Erythroblast (primary cell): ENCODE measurements at regions not wholly inside any gene's neighbourhood (a gene's known extent, or its start where the extent isn't known, plus 50 kb on each side); places are given as distances from the start of the nearest gene placed in this dataset.
"Not testable (repeated sequence)": the region's sequence is repeated elsewhere in the genome, so short reads cannot be mapped to it uniquely, and the experiment has no call there.

ENCODE experiments used
- DNase-seq, 2 experiments: peaks; one replicate each; lab custom pipeline; 2025; lab: John Stamatoyannopoulos, UW
- GATA1 ChIP-seq: IDR thresholded peaks from 2 replicates; pipeline ENCODE4 v1.6.1; 2011; ENCODE audit warnings: low read depth, mild to moderate bottlenecking, control low read depth, low read length, moderate library complexity
- POLR2A ChIP-seq: IDR thresholded peaks from 2 replicates; pipeline ENCODE4 v1.6.1; 2011; ENCODE audit warnings: mild to moderate bottlenecking, low read length

- DNase-seq, result no peak
- no peak for TF ChIP-seq GATA1
- TF ChIP-seq POLR2A, result no peak
Measured at GRCh38 chr4:65265526-65265925, 404.8 kb downstream of the EPHA5 start.

GRCh38 chr4:65259296-65259695 lies 411.0 kb downstream of the EPHA5 start:
- DNase-seq, result no peak
- TF ChIP-seq GATA1, result no peak
- TF ChIP-seq POLR2A, result no peak

GRCh38 chr4:65250916-65251315 lies 419.4 kb downstream of the EPHA5 start:
- TF ChIP-seq POLR2A (no peak), GATA1 (no peak)
- DNase-seq, result no peak

GRCh38 chr4:65249111-65249510 lies 421.2 kb downstream of the EPHA5 start:
- TF ChIP-seq POLR2A, result no peak
- TF ChIP-seq GATA1, result no peak
- DNase-seq, result no peak

GRCh38 chr4:65242156-65242846 lies 428.0 kb downstream of the EPHA5 start:
- DNase-seq, result no peak
- TF ChIP-seq GATA1 (no peak), POLR2A (no peak)

DNA sequence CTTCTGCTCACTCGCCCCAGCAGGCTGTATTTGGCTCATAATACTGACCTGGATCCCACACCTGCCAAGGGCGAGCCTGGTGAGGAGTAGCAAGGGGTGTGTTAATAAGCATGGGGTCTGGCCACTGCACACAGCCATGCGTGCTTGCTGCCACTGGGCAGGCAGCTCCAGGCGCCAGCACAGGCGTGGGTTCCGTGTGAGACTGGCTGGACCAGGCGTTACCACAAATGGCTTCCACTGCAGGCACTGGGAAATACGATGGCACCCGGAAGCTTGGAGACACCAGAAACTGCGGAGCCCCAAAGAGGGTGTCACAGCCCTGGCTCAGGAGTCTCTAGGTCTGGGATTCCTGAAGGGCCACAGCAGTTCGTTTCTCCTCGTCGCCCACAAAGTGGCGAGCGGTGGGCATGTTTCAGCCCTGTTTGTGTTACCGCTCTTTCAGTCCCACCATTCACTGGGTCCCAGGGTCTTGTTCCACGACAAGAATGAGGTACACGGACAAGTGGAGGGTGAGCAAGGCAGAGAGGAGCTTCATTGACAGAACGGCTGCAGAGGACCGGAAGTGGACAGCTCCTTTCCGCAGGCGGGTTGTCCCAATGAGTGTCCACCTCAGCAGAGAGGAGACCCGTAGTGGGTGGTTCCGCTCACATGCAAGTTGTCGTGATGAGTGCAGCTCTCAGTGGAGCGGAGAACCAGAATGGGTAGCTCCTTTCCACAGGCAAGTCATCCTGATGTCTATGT lies 428.9 kb downstream of the EPHA5 start:
- TF ChIP-seq POLR2A, result no peak
- no peak for TF ChIP-seq GATA1
- no peak for DNase-seq

DNA sequence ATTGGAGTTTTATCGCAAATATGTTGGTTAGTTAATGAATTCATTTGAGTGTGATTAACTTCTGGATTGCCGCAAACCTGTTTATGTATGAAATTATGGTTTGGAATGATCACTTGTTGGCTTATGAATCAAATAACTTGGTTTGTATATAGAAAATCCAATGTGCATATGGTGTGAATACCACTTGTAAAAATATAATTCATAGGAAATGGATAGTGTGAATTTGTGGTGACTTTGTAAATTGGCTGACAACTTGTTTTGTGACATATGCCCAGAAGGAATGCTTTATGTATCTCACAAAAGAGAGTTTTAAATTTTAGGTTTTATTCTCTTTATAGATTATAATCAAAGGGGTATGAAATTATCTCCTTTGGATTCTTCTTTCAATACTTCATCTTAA lies 436.2 kb downstream of the EPHA5 start:
- DNase-seq, result no peak
- no peak for TF ChIP-seq POLR2A

DNA sequence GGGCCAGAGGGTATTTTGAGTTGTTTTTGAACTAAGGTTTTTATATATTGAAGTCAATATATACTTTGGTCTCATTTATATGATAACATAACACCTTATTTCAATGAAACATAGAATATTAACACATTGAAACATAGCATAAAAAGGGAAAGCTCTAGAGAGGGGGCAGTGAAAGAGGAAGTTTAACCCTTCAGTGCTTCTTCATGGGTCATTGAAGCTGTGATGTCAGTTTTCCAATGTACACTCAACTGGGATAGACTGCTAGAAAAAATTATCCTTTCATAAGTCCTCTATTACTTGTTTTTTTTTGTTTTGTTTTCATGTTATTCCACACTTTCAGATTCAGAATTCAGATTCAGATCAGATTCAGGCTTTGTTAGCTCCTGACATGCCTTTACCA lies 442.7 kb downstream of the EPHA5 start:
- TF ChIP-seq POLR2A, result no peak
- no peak for TF ChIP-seq GATA1
- no peak for DNase-seq

- TF ChIP-seq GATA1 (no peak), POLR2A (no peak)
Measured at GRCh38 chr4:65223601-65224000, 446.7 kb downstream of the EPHA5 start.

DNA sequence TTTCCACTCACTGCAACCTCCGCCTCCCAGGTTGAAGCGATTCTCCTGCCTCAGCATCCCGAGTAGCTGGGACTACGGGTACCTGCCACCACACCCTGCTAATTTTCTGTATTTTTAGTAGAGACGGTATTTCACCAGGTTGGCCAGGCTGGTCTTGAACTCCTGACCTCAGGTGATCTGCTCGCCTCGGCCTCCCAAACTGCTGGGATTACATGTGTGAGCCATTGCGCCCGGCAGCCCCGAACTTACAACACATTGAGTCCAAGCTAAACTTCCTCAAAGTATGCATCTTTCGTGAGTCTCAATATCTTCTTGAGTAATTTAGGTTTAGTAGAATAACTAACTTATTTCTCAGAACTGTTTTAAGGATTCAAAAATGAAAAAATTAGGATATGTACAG lies 447.2 kb downstream of the EPHA5 start:
- DNase-seq, result not testable (repeated sequence)

More at GRCh38 chr4:65223601-65224000, 446.7 kb downstream of the EPHA5 start:
- DNase-seq, result no peak

DNA sequence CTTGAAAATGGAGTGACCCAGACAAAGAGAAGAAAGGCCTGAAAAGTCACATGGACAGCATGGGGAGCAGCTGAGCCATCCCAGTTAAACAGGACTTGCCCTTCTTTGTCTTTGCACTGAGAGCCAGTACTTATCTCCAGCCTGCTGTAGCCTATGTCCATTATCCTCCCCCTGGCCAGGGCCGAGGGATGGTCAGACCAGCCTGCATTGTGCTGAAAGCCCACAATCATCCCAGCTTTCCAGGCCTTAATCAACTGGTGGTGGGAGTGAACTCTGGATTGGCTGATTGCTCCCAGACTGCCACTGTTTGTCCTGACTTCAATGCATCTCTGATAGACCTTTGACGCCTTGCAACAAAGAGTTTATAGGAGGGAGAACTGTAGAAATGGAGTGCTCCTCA lies 453.1 kb downstream of the EPHA5 start:
- DNase-seq, result no peak
- TF ChIP-seq POLR2A (no peak), GATA1 (no peak)

DNA sequence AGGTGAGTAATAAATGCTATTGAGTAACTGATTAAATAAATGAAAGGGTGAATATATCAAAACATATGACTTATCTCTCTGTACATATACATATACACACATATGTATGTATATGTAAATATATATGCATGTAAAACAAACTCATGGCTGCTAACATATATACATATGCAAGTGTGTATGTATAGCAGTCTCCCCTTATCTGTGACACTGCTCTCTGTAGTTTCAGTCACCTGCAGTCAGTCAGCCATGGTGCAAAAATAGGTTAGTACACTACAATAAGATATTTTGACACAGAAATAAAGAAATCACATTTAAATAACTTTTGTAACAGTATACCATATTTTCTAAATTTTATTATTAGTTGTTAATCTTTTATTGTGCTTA lies 467.4 kb downstream of the EPHA5 start:
- TF ChIP-seq POLR2A (no peak), GATA1 (no peak)
- DNase-seq, result no peak

DNA sequence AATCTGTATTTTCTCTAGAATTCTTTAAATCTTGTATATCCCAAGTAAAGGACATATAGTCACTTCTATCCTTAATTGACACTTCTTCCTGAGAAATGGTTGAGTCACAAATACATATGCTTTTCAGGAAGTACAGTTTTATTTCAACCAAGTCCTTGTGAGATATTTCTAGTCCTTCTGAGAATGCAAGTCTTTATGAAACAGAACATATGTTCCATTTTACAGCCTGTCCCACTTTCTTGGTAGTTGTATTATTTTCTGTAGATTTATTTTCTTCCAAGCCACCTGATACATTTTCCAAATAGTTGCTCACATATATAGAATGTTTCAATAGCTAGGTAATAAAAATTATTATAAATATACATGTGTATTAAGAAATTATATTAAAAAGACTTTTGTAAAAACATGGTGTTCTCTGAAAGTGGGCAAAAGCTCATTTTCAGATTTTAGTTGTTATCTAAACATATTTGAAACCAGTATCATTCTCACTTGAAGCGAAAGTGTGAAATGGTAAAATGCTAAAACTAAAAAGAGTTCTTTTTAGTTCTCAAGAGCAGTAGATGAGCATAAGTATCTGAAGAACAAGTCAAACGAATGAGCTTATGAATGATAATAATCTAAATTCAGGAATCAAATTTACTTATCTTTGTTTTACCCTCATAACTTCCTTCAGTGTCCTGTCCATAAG lies 468.0 kb downstream of the EPHA5 start:
- TF ChIP-seq POLR2A, result no peak
- no peak for TF ChIP-seq GATA1

GRCh38 chr4:65195666-65196065 lies 474.6 kb downstream of the EPHA5 start:
- DNase-seq, result no peak
- TF ChIP-seq GATA1, result no peak
- TF ChIP-seq POLR2A, result no peak

More for the DNA sequence above, 468.0 kb downstream of the EPHA5 start:
- no peak for DNase-seq

DNA sequence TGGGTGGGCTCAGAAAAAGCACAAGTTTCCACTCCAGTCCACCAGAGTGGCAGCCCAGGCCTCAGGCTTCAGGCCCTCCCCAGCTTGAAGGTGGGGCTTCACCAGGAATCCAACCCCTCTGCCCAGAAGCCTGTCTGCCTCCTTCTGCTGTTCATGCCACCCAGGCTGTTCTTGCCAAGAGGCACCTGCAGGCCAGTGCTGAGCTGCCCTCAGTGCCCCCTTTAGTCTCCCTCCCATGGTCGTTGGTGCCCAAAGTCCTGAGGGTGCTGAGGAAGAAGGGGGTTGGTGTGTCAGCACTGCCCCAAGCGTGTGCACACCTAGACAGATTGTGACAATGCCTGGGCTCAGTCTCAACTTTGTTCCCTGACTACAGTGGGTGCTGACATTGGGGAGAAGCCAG lies 475.3 kb downstream of the EPHA5 start:
- no peak for DNase-seq

More for the DNA sequence above, 475.3 kb downstream of the EPHA5 start:
- TF ChIP-seq POLR2A (no peak), GATA1 (no peak)
